Transverse colon (tissue), 4 donors: ENCODE measurements at regions not wholly inside any gene's neighbourhood (a gene's known extent, or its start where the extent isn't known, plus 50 kb on each side); places are given as distances from the start of the nearest gene placed in this dataset.

Experiments
- EP300 ChIP-seq: sonication (generic); formaldehyde crosslinking; IDR thresholded peaks from one replicate; pipeline ENCODE4 v1.6.1; 2017; ENCODE audit warnings: antibody characterized with exemption, low read depth
- POLR2A ChIP-seq: fragments of 450-650 bp; IDR thresholded peaks from one replicate; pipeline ENCODE4 v1.6.1; 2016; ENCODE audit warnings: antibody characterized with exemption, mild to moderate bottlenecking, moderate library complexity
- POLR2AphosphoS5 ChIP-seq, 3 donors: sonication (generic); formaldehyde crosslinking; IDR thresholded peaks; one replicate each; pipeline ENCODE4 v1.6.1; 2016; ENCODE audit warnings: antibody characterized with exemption in 3 of 3
- TF ChIP-seq, protein P1 (sequence below), 5 experiments: fragments of 200-600 bp in 3 of 5; fragments of 450-650 bp in 2 of 5; sonication (generic) in 3 of 5; IDR thresholded peaks; 1 replicate in 2 of 5; 2 replicates in 3 of 5; pipeline ENCODE4 v1.5.1; 2016 to 2017; ENCODE audit warnings: antibody characterized with exemption in 5 of 5, inconsistent platforms in 3 of 5, mild to moderate bottlenecking in 2 of 5, moderate library complexity in 1 of 5

DNA sequence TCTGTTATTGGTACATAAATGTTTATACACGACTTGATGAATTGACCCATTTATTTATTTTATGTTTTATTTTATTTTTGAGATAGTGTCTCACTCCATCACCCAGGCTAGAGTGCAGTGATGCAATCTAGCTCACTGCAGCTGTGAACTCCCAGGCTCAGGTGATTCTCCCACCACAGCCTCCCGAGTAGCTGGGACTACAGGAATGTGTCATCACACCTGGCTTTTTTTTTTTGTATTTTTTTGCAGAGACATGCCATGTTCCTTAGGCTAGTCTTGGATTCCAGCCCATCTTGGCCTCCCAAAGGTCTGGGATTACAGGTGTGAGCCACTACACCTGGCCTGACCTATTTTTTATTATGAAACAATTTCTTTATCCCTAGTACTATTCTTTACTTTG is 355.0 kb upstream of the PRICKLE1 start:
- TF ChIP-seq EP300 = no peak
- TF ChIP-seq, protein P1, sequence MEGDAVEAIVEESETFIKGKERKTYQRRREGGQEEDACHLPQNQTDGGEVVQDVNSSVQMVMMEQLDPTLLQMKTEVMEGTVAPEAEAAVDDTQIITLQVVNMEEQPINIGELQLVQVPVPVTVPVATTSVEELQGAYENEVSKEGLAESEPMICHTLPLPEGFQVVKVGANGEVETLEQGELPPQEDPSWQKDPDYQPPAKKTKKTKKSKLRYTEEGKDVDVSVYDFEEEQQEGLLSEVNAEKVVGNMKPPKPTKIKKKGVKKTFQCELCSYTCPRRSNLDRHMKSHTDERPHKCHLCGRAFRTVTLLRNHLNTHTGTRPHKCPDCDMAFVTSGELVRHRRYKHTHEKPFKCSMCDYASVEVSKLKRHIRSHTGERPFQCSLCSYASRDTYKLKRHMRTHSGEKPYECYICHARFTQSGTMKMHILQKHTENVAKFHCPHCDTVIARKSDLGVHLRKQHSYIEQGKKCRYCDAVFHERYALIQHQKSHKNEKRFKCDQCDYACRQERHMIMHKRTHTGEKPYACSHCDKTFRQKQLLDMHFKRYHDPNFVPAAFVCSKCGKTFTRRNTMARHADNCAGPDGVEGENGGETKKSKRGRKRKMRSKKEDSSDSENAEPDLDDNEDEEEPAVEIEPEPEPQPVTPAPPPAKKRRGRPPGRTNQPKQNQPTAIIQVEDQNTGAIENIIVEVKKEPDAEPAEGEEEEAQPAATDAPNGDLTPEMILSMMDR (IDR thresholded peaks at IDR 0.05) = no peak
- TF ChIP-seq POLR2A = no peak
- TF ChIP-seq POLR2AphosphoS5 (IDR thresholded peaks at IDR 0.05) = no peak
